ENCODE measurements at regions not wholly inside any gene's neighbourhood (a gene's known extent, or its start where the extent isn't known, plus 50 kb on each side); places are given as distances from the start of the nearest gene placed in this dataset.

- no peaks in the 10 kb centered on the region for H3K27me3 ChIP-seq (ENCODE audit: insufficient read depth, low read length, poor library complexity)
- H3K56ac ChIP-seq (ENCODE audit: low read length): no peak overlapping the region
- peak overlapping the region; percentile 42 for H2BK5ac ChIP-seq (ENCODE audit: low read length)
- H3K79me2 ChIP-seq (ENCODE audit: control insufficient read depth, insufficient read depth, low read length): no peaks in the 10 kb centered on the region
- no peak overlapping the region for H4K5ac ChIP-seq (ENCODE audit: low read length)
- H3K36me3 ChIP-seq (ENCODE audit: control insufficient read depth, insufficient read depth, low read length): no peaks in the 10 kb centered on the region
- H3K23ac ChIP-seq (ENCODE audit: low read length): no peak overlapping the region
- no peak overlapping the region for H4K8ac ChIP-seq (ENCODE audit: low read depth, low read length)
- peaks cover 4% of the 10 kb centered on the region for H3K4me1 ChIP-seq (ENCODE audit: control insufficient read depth, low read depth, low read length)
- H3K4me3 ChIP-seq (ENCODE audit: low read length): no peak overlapping the region
- H3K9ac ChIP-seq (ENCODE audit: low read length): no peak overlapping the region
- no peak overlapping the region for H3K4me2 ChIP-seq (ENCODE audit: low read length)
- no peak overlapping the region for H2AK5ac ChIP-seq (ENCODE audit: low read length)
- H3K4ac ChIP-seq (ENCODE audit: low read depth, low read length): no peak overlapping the region
- H2BK15ac ChIP-seq (replicated peaks; ENCODE audit: low read depth): no peak overlapping the region
- no peak overlapping the region for H2BK120ac ChIP-seq (ENCODE audit: low read depth, low read length)
- no peaks in the 10 kb centered on the region for H3K79me1 ChIP-seq (ENCODE audit: low read length)
- H3K27ac ChIP-seq (ENCODE audit: low read depth, low read length): no peak overlapping the region
- DNase-seq: no peak
- H3K18ac ChIP-seq (ENCODE audit: low read length): peak overlapping the region; percentile 25
- WGBS (ENCODE audit: extremely low coverage, insufficient coverage, low lambda C conversion rate): no CpG with 5 or more reads among the region's 6 CpGs
Measured at GRCh38 chr13:50678464-50679162, 164.9 kb downstream of the DLEU7 start.

DNA sequence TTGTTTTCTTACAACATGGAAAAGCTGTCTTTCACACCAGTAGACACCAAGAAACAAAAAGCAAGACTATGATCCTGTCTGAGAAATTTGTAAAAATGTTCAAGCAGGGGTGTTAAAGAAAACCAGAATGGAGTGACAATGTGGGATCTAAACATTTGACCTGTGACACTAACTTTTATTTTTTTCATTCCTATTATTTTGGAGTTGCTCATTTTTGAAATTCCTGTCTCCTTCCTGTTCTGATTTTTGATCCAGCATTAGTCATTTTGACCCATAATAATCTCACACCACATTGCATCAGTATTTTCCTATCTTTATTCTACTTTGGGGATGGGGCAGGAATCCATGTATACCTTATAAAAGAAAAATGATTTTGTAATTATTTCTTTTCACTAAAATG is 164.2 kb downstream of the DLEU7 start:
- Histone ChIP-seq H3K23ac (ENCODE audit: low read length) (no peak overlapping the region), H3K4me3 (ENCODE audit: low read length) (no peak overlapping the region), H3K4me1 (ENCODE audit: control insufficient read depth, low read depth, low read length) (peaks cover 4% of the 10 kb centered on the region), H3K27ac (ENCODE audit: low read depth, low read length) (no peak overlapping the region), H2BK15ac (replicated peaks; ENCODE audit: low read depth) (no peak overlapping the region), H3K79me2 (ENCODE audit: control insufficient read depth, insufficient read depth, low read length) (no peaks in the 10 kb centered on the region), H4K8ac (ENCODE audit: low read depth, low read length) (no peak overlapping the region), H3K4me2 (ENCODE audit: low read length) (no peak overlapping the region), H3K4ac (ENCODE audit: low read depth, low read length) (no peak overlapping the region), H3K79me1 (ENCODE audit: low read length) (no peaks in the 10 kb centered on the region), H4K5ac (ENCODE audit: low read length) (no peak overlapping the region), H3K56ac (ENCODE audit: low read length) (no peak overlapping the region), H2AK5ac (ENCODE audit: low read length) (no peak overlapping the region), H3K27me3 (ENCODE audit: insufficient read depth, low read length, poor library complexity) (no peaks in the 10 kb centered on the region), H2BK120ac (ENCODE audit: low read depth, low read length) (no peak overlapping the region), H3K18ac (ENCODE audit: low read length) (no peak overlapping the region), H3K36me3 (ENCODE audit: control insufficient read depth, insufficient read depth, low read length) (no peaks in the 10 kb centered on the region), H2BK5ac (ENCODE audit: low read length) (no peak overlapping the region), H3K9ac (ENCODE audit: low read length) (no peak overlapping the region)
- DNase-seq: no peak

- H3K4ac ChIP-seq (ENCODE audit: low read depth, low read length): no peak overlapping the region
- H2BK5ac ChIP-seq (ENCODE audit: low read length): no peak overlapping the region
- no peak overlapping the region for H2BK15ac ChIP-seq (replicated peaks; ENCODE audit: low read depth)
- H2BK120ac ChIP-seq (ENCODE audit: low read depth, low read length): no peak overlapping the region
- H3K79me1 ChIP-seq (ENCODE audit: low read length): no peaks in the 10 kb centered on the region
- no peak overlapping the region for H3K9ac ChIP-seq (ENCODE audit: low read length)
- H4K5ac ChIP-seq (ENCODE audit: low read length): no peak overlapping the region
- no peak overlapping the region for H3K27ac ChIP-seq (ENCODE audit: low read depth, low read length)
- no peak overlapping the region for H2AK5ac ChIP-seq (ENCODE audit: low read length)
- H3K4me1 ChIP-seq (ENCODE audit: control insufficient read depth, low read depth, low read length): peaks cover 3% of the 10 kb centered on the region
- H3K79me2 ChIP-seq (ENCODE audit: control insufficient read depth, insufficient read depth, low read length): no peaks in the 10 kb centered on the region
- no peak for DNase-seq
- H3K56ac ChIP-seq (ENCODE audit: low read length): no peak overlapping the region
- no peak overlapping the region for H3K4me2 ChIP-seq (ENCODE audit: low read length)
- no peak overlapping the region for H3K18ac ChIP-seq (ENCODE audit: low read length)
- no peaks in the 10 kb centered on the region for H3K27me3 ChIP-seq (ENCODE audit: insufficient read depth, low read length, poor library complexity)
- H3K36me3 ChIP-seq (ENCODE audit: control insufficient read depth, insufficient read depth, low read length): no peaks in the 10 kb centered on the region
- no peak overlapping the region for H3K23ac ChIP-seq (ENCODE audit: low read length)
- H4K8ac ChIP-seq (ENCODE audit: low read depth, low read length): no peak overlapping the region
- no peak overlapping the region for H3K4me3 ChIP-seq (ENCODE audit: low read length)
Measured at GRCh38 chr13:50682002-50682401, 161.5 kb downstream of the DLEU7 start.

DNA sequence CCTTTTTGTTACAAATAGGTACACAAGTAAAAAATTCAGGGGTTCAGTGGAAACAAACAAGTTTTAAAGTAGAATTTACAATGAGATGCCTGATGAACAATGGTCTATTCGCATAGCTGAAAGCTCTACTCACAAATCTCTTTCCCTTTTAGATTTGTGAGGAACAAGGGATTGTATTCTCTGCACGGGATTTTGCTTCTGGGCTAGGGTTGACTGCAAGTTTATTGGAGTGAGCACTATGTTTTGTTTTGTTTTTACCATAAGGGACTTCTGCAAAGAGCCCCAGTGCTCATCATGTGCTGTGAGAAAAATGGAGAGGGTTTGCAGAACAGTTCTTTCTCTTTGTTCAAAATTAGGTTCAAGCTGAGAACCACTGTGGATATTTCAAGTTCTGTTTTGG is 160.5 kb downstream of the DLEU7 start:
- no peak overlapping the region for H2BK120ac ChIP-seq (ENCODE audit: low read depth, low read length)
- no peaks in the 10 kb centered on the region for H3K79me2 ChIP-seq (ENCODE audit: control insufficient read depth, insufficient read depth, low read length)
- no peak overlapping the region for H3K4ac ChIP-seq (ENCODE audit: low read depth, low read length)
- H2AK5ac ChIP-seq (ENCODE audit: low read length): no peak overlapping the region
- no peaks in the 10 kb centered on the region for H3K36me3 ChIP-seq (ENCODE audit: control insufficient read depth, insufficient read depth, low read length)
- H2BK5ac ChIP-seq (ENCODE audit: low read length): no peak overlapping the region
- DNase-seq: no peak
- H3K23ac ChIP-seq (ENCODE audit: low read length): no peak overlapping the region
- H4K5ac ChIP-seq (ENCODE audit: low read length): no peak overlapping the region
- no peak overlapping the region for H2BK15ac ChIP-seq (replicated peaks; ENCODE audit: low read depth)
- H3K27me3 ChIP-seq (ENCODE audit: insufficient read depth, low read length, poor library complexity): no peaks in the 10 kb centered on the region
- no peak overlapping the region for H3K9ac ChIP-seq (ENCODE audit: low read length)
- H4K8ac ChIP-seq (ENCODE audit: low read depth, low read length): no peak overlapping the region
- no peak overlapping the region for H3K56ac ChIP-seq (ENCODE audit: low read length)
- H3K79me1 ChIP-seq (ENCODE audit: low read length): no peaks in the 10 kb centered on the region
- H3K4me3 ChIP-seq (ENCODE audit: low read length): no peak overlapping the region
- H3K18ac ChIP-seq (ENCODE audit: low read length): no peak overlapping the region
- no CpG with 5 or more reads among the region's 2 CpGs for WGBS (ENCODE audit: extremely low coverage, insufficient coverage, low lambda C conversion rate)
- H3K27ac ChIP-seq (ENCODE audit: low read depth, low read length): no peak overlapping the region
- H3K4me1 ChIP-seq (ENCODE audit: control insufficient read depth, low read depth, low read length): no peaks in the 10 kb centered on the region
- no peak overlapping the region for H3K4me2 ChIP-seq (ENCODE audit: low read length)

GRCh38 chr13:50684366-50684765 is 159.1 kb downstream of the DLEU7 start:
- H3K27me3 ChIP-seq (ENCODE audit: insufficient read depth, low read length, poor library complexity): no peaks in the 10 kb centered on the region
- no peak for DNase-seq
- H2BK120ac ChIP-seq (ENCODE audit: low read depth, low read length): no peak overlapping the region
- WGBS (ENCODE audit: extremely low coverage, insufficient coverage, low lambda C conversion rate): no CpG with 5 or more reads among the region's 3 CpGs
- no peak overlapping the region for H3K23ac ChIP-seq (ENCODE audit: low read length)
- no peaks in the 10 kb centered on the region for H3K79me2 ChIP-seq (ENCODE audit: control insufficient read depth, insufficient read depth, low read length)
- H3K4ac ChIP-seq (ENCODE audit: low read depth, low read length): no peak overlapping the region
- H3K18ac ChIP-seq (ENCODE audit: low read length): no peak overlapping the region
- H3K79me1 ChIP-seq (ENCODE audit: low read length): no peaks in the 10 kb centered on the region
- H3K36me3 ChIP-seq (ENCODE audit: control insufficient read depth, insufficient read depth, low read length): no peaks in the 10 kb centered on the region
- no peak overlapping the region for H3K27ac ChIP-seq (ENCODE audit: low read depth, low read length)
- H2AK5ac ChIP-seq (ENCODE audit: low read length): no peak overlapping the region
- no peak overlapping the region for H4K5ac ChIP-seq (ENCODE audit: low read length)
- H2BK5ac ChIP-seq (ENCODE audit: low read length): no peak overlapping the region
- no peak overlapping the region for H2BK15ac ChIP-seq (replicated peaks; ENCODE audit: low read depth)
- no peak overlapping the region for H3K4me3 ChIP-seq (ENCODE audit: low read length)
- H3K9ac ChIP-seq (ENCODE audit: low read length): no peak overlapping the region
- H3K56ac ChIP-seq (ENCODE audit: low read length): no peak overlapping the region
- H3K4me2 ChIP-seq (ENCODE audit: low read length): no peak overlapping the region
- no peaks in the 10 kb centered on the region for H3K4me1 ChIP-seq (ENCODE audit: control insufficient read depth, low read depth, low read length)
- H4K8ac ChIP-seq (ENCODE audit: low read depth, low read length): no peak overlapping the region

DNA sequence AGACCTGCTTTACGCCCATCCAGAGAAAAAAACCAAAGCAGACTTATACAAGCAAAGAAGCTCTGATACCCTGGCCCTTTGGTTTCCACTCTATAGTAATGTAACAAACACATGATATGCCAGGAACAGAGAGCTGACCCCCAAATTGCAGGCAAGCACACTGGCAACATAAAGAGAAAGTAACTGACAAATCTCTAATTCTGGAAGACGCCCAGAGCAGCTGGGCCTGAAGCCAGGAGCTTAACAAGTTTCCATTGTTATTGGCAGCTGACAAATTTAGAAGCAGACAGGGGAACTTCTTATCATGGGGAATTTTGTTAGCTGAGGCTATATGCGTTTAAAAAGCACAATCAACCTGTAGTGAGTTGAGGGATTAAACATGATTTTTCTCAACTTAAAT is 158.0 kb downstream of the DLEU7 start:
- H3K4ac ChIP-seq (ENCODE audit: low read depth, low read length): no peak overlapping the region
- H3K79me1 ChIP-seq (ENCODE audit: low read length): no peaks in the 10 kb centered on the region
- H3K4me2 ChIP-seq (ENCODE audit: low read length): no peak overlapping the region
- no peak overlapping the region for H3K4me3 ChIP-seq (ENCODE audit: low read length)
- no peak overlapping the region for H4K5ac ChIP-seq (ENCODE audit: low read length)
- H4K8ac ChIP-seq (ENCODE audit: low read depth, low read length): no peak overlapping the region
- no peak overlapping the region for H2BK5ac ChIP-seq (ENCODE audit: low read length)
- H3K18ac ChIP-seq (ENCODE audit: low read length): no peak overlapping the region
- H3K4me1 ChIP-seq (ENCODE audit: control insufficient read depth, low read depth, low read length): no peaks in the 10 kb centered on the region
- WGBS (ENCODE audit: extremely low coverage, insufficient coverage, low lambda C conversion rate): no CpG with 5 or more reads among the region's 3 CpGs
- no peak overlapping the region for H3K23ac ChIP-seq (ENCODE audit: low read length)
- no peak overlapping the region for H2BK15ac ChIP-seq (replicated peaks; ENCODE audit: low read depth)
- peak; percentile 29 for DNase-seq
- no peak overlapping the region for H2BK120ac ChIP-seq (ENCODE audit: low read depth, low read length)
- H3K9ac ChIP-seq (ENCODE audit: low read length): no peak overlapping the region
- no peak overlapping the region for H3K56ac ChIP-seq (ENCODE audit: low read length)
- H3K27me3 ChIP-seq (ENCODE audit: insufficient read depth, low read length, poor library complexity): no peaks in the 10 kb centered on the region
- no peak overlapping the region for H3K27ac ChIP-seq (ENCODE audit: low read depth, low read length)
- no peaks in the 10 kb centered on the region for H3K79me2 ChIP-seq (ENCODE audit: control insufficient read depth, insufficient read depth, low read length)
- no peak overlapping the region for H2AK5ac ChIP-seq (ENCODE audit: low read length)
- H3K36me3 ChIP-seq (ENCODE audit: control insufficient read depth, insufficient read depth, low read length): no peaks in the 10 kb centered on the region
